Naive thymus-derived CD8-positive, alpha-beta T cell (primary cell): ENCODE measurements at regions not wholly inside any gene's neighbourhood (a gene's known extent, or its start where the extent isn't known, plus 50 kb on each side); places are given as distances from the start of the nearest gene placed in this dataset.

ENCODE experiments used
- ATAC-seq, 2 donors: fragments of 150-1000 bp; cut with Tn5 transposase in 1 of 2; sonication (Bioruptor Pico), chemical (Tn5 transposase) in 1 of 2; 1 replicate in 1 of 2; 2 replicates in 1 of 2; pipeline ENCODE4 v1.10.0; 2021; ENCODE audit warnings: mild to moderate bottlenecking in 2 of 2, moderate library complexity in 2 of 2
- POLR2A ChIA-PET: fragments of 350-600 bp; sonication (Branson Sonifier 250); formaldehyde crosslinking; loops from one replicate; lab custom pipeline; 2021; ENCODE audit warnings: antibody characterized with exemption; lab: Charles Lee
- DNase-seq, 10 donors: peaks; one replicate each; pipeline versions ENCODE4 v3.0.0 to v3.0.0-alpha.2; 2020 to 2022
- H3K27ac Mint-ChIP-seq, 10 donors: one replicate each; pipeline ENCODE4 v1.8.0; 2020 to 2022; ENCODE audit warnings: mild to moderate bottlenecking in 10 of 10, mixed read lengths in 10 of 10, moderate library complexity in 4 of 10, inconsistent platforms in 1 of 10
- H3K27me3 Mint-ChIP-seq, 5 donors: one replicate each; pipeline ENCODE4 v1.8.0; 2021 to 2022; ENCODE audit warnings: mixed read lengths in 5 of 5
- H3K36me3 Mint-ChIP-seq, 3 donors: one replicate each; pipeline ENCODE4 v1.8.0; 2020 to 2022; ENCODE audit warnings: mixed read lengths in 3 of 3, mild to moderate bottlenecking in 2 of 3, inconsistent platforms in 1 of 3
- H3K4me1 Mint-ChIP-seq, 4 donors: one replicate each; pipeline ENCODE4 v1.8.0; 2021 to 2022; ENCODE audit warnings: mixed read lengths in 4 of 4
- H3K4me3 Mint-ChIP-seq, 10 donors: one replicate each; pipeline ENCODE4 v1.8.0; 2020 to 2022; ENCODE audit warnings: mild to moderate bottlenecking in 10 of 10, mixed read lengths in 10 of 10, moderate library complexity in 6 of 10, inconsistent platforms in 1 of 10
- H3K9me3 Mint-ChIP-seq, 9 donors: one replicate each; pipeline ENCODE4 v1.8.0; 2020 to 2022; ENCODE audit warnings: mixed read lengths in 9 of 9, mild to moderate bottlenecking in 3 of 9, inconsistent platforms in 1 of 9, moderate library complexity in 1 of 9

GRCh38 chr12:30448038-30448437 is 247.6 kb downstream of the IPO8 start:
- Mint-ChIP-seq H3K36me3 (no peaks in the 10 kb centered on the region), H3K4me3 (no peak overlapping the region), H3K27me3 (peaks cover 0 to 10% (median 3%) of the 10 kb centered on the region in 5 donors), H3K4me1 (no peaks in the 10 kb centered on the region), H3K27ac (no peak overlapping the region), H3K9me3 (peaks cover 0 to 20% (median 10%) of the 10 kb centered on the region in 9 donors)
- DNase-seq = no peak
- POLR2A ChIA-PET = no interaction called here
- ATAC-seq = no peak

GRCh38 chr12:30447061-30447750 is 248.5 kb downstream of the IPO8 start:
- no peak for DNase-seq
- POLR2A ChIA-PET = no interaction called here
- ATAC-seq = no peak
- Mint-ChIP-seq H3K27ac (no peak overlapping the region), H3K4me1 (no peaks in the 10 kb centered on the region), H3K36me3 (no peaks in the 10 kb centered on the region), H3K27me3 (peaks cover 0 to 10% (median 3%) of the 10 kb centered on the region in 5 donors), H3K4me3 (no peak overlapping the region), H3K9me3 (peaks cover 0 to 20% (median 10%) of the 10 kb centered on the region in 9 donors)

DNA sequence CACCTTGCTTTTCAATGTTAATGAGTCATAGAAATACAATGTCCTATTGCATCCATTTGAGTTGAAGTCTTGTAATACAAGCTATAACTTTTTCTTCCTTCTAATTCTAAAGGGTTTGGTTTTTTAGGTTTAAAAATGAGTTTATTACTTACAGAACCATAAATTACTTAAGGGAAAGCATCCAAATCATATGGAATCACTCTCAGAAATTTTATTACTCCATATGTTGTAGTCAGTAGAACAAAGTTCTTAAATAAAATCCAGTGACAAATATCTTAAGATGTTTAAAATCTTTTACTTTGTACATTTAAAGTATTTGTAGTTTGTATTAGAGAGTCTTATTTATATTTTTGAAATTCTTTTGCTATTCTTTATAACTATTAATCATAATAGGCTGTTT is 253.2 kb downstream of the IPO8 start:
- H3K36me3 Mint-ChIP-seq = no peaks in the 10 kb centered on the region
- H3K9me3 Mint-ChIP-seq = peaks cover 0 to 3% (median 0%) of the 10 kb centered on the region in 9 donors
- H3K4me1 Mint-ChIP-seq = no peaks in the 10 kb centered on the region
- H3K27me3 Mint-ChIP-seq = peaks cover 0 to 24% (median 5%) of the 10 kb centered on the region in 5 donors
- POLR2A ChIA-PET = no interaction called here
- DNase-seq = no peak
- no peak overlapping the region for H3K27ac Mint-ChIP-seq
- H3K4me3 Mint-ChIP-seq = no peak overlapping the region
- no peak for ATAC-seq

- Mint-ChIP-seq H3K27me3 (peaks cover 2 to 24% (median 5%) of the 10 kb centered on the region in 5 donors), H3K4me3 (no peak overlapping the region), H3K36me3 (peaks cover 0 to 1% (median 0%) of the 10 kb centered on the region in 3 donors), H3K27ac (peak overlapping the region in 1 of 10 donors; percentile 11), H3K9me3 (peaks cover 0 to 3% (median 0%) of the 10 kb centered on the region in 9 donors), H3K4me1 (no peaks in the 10 kb centered on the region)
- POLR2A ChIA-PET = no interaction called here
- ATAC-seq = no peak
- DNase-seq = no peak
Observed at GRCh38 chr12:30440826-30441602, 254.7 kb downstream of the IPO8 start.

GRCh38 chr12:30439201-30439600 is 256.5 kb downstream of the IPO8 start:
- Mint-ChIP-seq H3K4me1 (no peaks in the 10 kb centered on the region), H3K4me3 (no peak overlapping the region), H3K9me3 (peaks cover 0 to 3% (median 0%) of the 10 kb centered on the region in 9 donors), H3K36me3 (peaks cover 0 to 1% (median 0%) of the 10 kb centered on the region in 3 donors), H3K27me3 (peaks cover 2 to 15% (median 5%) of the 10 kb centered on the region in 5 donors), H3K27ac (no peak overlapping the region)
- POLR2A ChIA-PET = no interaction called here
- ATAC-seq (no peak), DNase-seq (no peak)

DNA sequence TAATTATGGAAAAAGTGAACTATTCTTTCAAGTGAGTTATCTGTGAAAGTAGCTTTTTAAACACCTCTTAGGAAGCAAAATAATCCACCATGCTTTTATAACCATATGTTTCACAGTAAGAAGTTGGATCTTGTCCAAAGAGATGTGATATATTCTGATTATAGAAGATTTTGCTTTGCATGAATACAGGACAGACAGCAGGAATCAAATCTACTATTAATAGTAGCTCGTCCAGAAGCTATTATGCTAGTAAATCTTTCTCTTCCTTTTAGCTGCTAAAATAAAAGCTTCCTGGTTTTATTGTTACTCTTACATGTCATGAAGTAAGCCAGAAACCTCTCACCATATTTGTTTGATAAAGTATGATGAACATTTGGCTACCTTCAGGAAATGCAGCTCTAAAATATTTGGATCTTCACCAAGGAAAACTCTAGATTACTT is 257.0 kb downstream of the IPO8 start:
- H3K4me3 Mint-ChIP-seq = no peak overlapping the region
- ATAC-seq (no peak), DNase-seq (no peak)
- H3K27me3 Mint-ChIP-seq = peaks cover 2 to 15% (median 5%) of the 10 kb centered on the region in 5 donors
- H3K27ac Mint-ChIP-seq = no peak overlapping the region
- peaks cover 0 to 3% (median 0%) of the 10 kb centered on the region in 9 donors for H3K9me3 Mint-ChIP-seq
- H3K4me1 Mint-ChIP-seq = no peaks in the 10 kb centered on the region
- H3K36me3 Mint-ChIP-seq = peaks cover 0 to 1% (median 0%) of the 10 kb centered on the region in 3 donors
- POLR2A ChIA-PET = no interaction called here

DNA sequence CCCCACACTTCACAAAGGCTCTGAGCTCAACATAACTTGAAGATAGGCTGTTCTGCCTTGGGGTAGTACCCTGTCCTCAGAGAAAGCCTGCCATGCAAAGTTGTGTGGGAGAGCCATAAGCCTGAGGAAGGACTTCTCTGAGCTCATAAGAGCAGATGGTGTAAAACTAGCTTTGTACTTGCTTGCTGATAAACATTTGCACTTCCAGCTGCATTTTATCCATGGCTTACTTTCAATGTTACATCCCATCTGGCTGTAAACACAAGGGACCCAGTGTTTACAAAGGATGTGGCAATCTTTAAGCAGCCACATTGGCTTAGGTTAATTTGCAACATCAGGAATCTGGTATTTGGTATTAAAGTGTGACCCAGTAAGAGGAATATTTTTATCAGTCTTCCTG is 258.1 kb downstream of the IPO8 start:
- Mint-ChIP-seq H3K36me3 (peaks cover 0 to 1% (median 0%) of the 10 kb centered on the region in 3 donors), H3K9me3 (peaks cover 0 to 3% (median 0%) of the 10 kb centered on the region in 9 donors), H3K4me3 (no peak overlapping the region), H3K4me1 (no peaks in the 10 kb centered on the region), H3K27ac (no peak overlapping the region), H3K27me3 (peaks cover 0 to 15% (median 2%) of the 10 kb centered on the region in 5 donors)
- DNase-seq (no peak), ATAC-seq (no peak)
- POLR2A ChIA-PET = no interaction called here

- DNase-seq = no peak
- Mint-ChIP-seq H3K27ac (no peak overlapping the region), H3K4me1 (no peaks in the 10 kb centered on the region), H3K27me3 (peaks cover 0 to 15% (median 2%) of the 10 kb centered on the region in 5 donors), H3K36me3 (peaks cover 0 to 1% (median 0%) of the 10 kb centered on the region in 3 donors), H3K9me3 (peaks cover 0 to 3% (median 0%) of the 10 kb centered on the region in 9 donors), H3K4me3 (no peak overlapping the region)
- POLR2A ChIA-PET = no interaction called here
- no peak for ATAC-seq
Observed at GRCh38 chr12:30437044-30437443, 258.6 kb downstream of the IPO8 start.

DNA sequence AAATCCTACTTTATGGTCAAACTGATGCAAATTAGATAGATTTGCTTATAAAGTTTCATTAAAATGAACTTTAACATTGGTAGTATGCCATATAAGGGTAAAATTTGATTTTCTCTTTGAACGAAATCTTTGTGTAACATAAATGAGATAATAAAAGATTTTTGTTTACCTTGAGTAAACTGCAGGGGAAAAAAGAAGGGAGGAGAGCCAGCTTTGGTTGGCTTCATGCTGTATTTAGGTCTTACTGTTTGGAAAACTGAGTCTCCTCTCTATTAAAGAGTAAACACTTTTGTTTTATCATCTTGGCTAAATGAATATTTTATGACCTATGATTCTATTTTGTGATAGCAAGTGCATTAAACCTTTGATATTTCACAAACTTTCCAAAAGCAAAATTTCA is 267.6 kb downstream of the IPO8 start:
- Mint-ChIP-seq H3K4me1 (no peaks in the 10 kb centered on the region), H3K27ac (no peak overlapping the region), H3K36me3 (no peaks in the 10 kb centered on the region), H3K27me3 (peaks cover 0 to 4% (median 0%) of the 10 kb centered on the region in 5 donors), H3K9me3 (peaks cover 0 to 15% (median 2%) of the 10 kb centered on the region in 9 donors), H3K4me3 (no peak overlapping the region)
- POLR2A ChIA-PET = no interaction called here
- DNase-seq (no peak), ATAC-seq (no peak)

- no peaks in the 10 kb centered on the region for H3K36me3 Mint-ChIP-seq
- POLR2A ChIA-PET = no interaction called here
- DNase-seq (no peak), ATAC-seq (no peak)
- peaks cover 0 to 4% (median 0%) of the 10 kb centered on the region in 5 donors for H3K27me3 Mint-ChIP-seq
- H3K27ac Mint-ChIP-seq = no peak overlapping the region
- no peak overlapping the region for H3K4me3 Mint-ChIP-seq
- no peaks in the 10 kb centered on the region for H3K4me1 Mint-ChIP-seq
- peaks cover 0 to 15% (median 2%) of the 10 kb centered on the region in 9 donors for H3K9me3 Mint-ChIP-seq
Observed at GRCh38 chr12:30427555-30427954, 268.1 kb downstream of the IPO8 start.

DNA sequence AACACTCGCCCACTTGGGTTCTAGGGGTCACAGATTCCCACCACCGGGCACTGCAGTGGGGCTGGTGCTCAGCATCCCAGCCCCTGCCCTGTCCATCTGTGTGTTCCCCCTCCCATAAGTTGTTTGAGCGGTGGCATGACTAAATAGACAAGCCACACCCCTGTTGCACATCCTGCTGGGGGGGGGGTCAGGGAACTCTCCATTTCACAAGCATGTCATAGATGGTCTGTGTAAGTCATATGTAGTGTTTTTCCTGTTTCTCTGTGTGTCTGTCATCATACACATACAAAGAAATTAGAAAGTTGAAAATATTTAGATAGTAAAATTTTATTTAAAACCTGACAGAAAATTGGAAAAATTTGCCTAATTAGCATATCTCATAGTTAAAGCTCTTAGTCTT is 270.2 kb downstream of the IPO8 start:
- Mint-ChIP-seq H3K27ac (no peak overlapping the region), H3K4me3 (no peak overlapping the region), H3K9me3 (peaks cover 0 to 15% (median 4%) of the 10 kb centered on the region in 9 donors), H3K36me3 (no peaks in the 10 kb centered on the region), H3K27me3 (peaks cover 0 to 4% (median 0%) of the 10 kb centered on the region in 5 donors), H3K4me1 (no peaks in the 10 kb centered on the region)
- DNase-seq (no peak), ATAC-seq (no peak)
- POLR2A ChIA-PET = no interaction called here

GRCh38 chr12:30423330-30423729 is 272.3 kb downstream of the IPO8 start:
- H3K27me3 Mint-ChIP-seq = peaks cover 0 to 4% (median 1%) of the 10 kb centered on the region in 5 donors
- POLR2A ChIA-PET = no interaction called here
- H3K36me3 Mint-ChIP-seq = no peaks in the 10 kb centered on the region
- no peak overlapping the region for H3K4me3 Mint-ChIP-seq
- no peak for ATAC-seq
- H3K4me1 Mint-ChIP-seq = no peaks in the 10 kb centered on the region
- peaks cover 2 to 13% (median 7%) of the 10 kb centered on the region in 9 donors for H3K9me3 Mint-ChIP-seq
- no peak overlapping the region for H3K27ac Mint-ChIP-seq
- DNase-seq = no peak

DNA sequence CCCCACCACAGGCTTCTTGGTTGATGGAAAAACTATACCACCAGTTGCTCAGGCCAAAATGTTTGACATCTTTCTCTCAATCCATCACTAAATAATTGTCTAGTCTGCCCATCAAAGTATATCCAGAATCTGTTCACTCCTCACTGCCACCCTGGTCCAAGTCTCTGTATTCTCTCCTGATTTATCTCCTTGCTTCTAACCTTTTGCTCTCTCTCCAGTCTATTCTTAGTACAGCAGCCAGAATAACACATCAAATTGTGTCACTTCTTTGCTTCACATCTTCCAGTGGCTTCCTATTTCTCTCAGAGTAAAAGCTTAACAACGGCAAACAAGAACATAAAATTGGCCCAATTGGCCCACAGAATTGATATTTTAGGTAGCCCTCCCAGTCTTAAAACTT is 272.8 kb downstream of the IPO8 start:
- Mint-ChIP-seq H3K9me3 (peaks cover 2 to 13% (median 7%) of the 10 kb centered on the region in 9 donors), H3K4me3 (no peak overlapping the region), H3K36me3 (no peaks in the 10 kb centered on the region), H3K4me1 (no peaks in the 10 kb centered on the region), H3K27me3 (peaks cover 0 to 4% (median 1%) of the 10 kb centered on the region in 5 donors), H3K27ac (no peak overlapping the region)
- POLR2A ChIA-PET = no interaction called here
- no peak for DNase-seq
- no peak for ATAC-seq
